Ectodermal cell (in vitro differentiated cells): ENCODE measurements at regions not wholly inside any gene's neighbourhood (a gene's known extent, or its start where the extent isn't known, plus 50 kb on each side); places are given as distances from the start of the nearest gene placed in this dataset.

Source experiments
- H3K27ac ChIP-seq: 2 replicates; pipeline ENCODE4 v1.7.0; 2013; ENCODE audit warnings: mild to moderate bottlenecking, low read depth, low read length; ENCODE audit not compliant: insufficient read depth, poor library complexity, severe bottlenecking
- H3K27me3 ChIP-seq: 2 replicates; pipeline ENCODE4 v1.7.0; 2013; ENCODE audit warnings: mild to moderate bottlenecking, low read length; ENCODE audit not compliant: insufficient read depth, control insufficient read depth, poor library complexity, severe bottlenecking
- H3K36me3 ChIP-seq: one replicate; pipeline ENCODE4 v1.7.0; 2013; ENCODE audit warnings: low read length; ENCODE audit not compliant: control insufficient read depth, insufficient read depth
- H3K4me1 ChIP-seq: one replicate; pipeline ENCODE4 v1.7.0; 2013; ENCODE audit warnings: low read length; ENCODE audit not compliant: control insufficient read depth, insufficient read depth
- H3K4me3 ChIP-seq: 2 replicates; pipeline ENCODE4 v1.7.0; 2013; ENCODE audit warnings: low read depth, low read length, control low read depth; ENCODE audit not compliant: insufficient read depth
- H3K9me3 ChIP-seq: 2 replicates; pipeline ENCODE4 v1.7.0; 2013; ENCODE audit warnings: mild to moderate bottlenecking, low read length, moderate library complexity; ENCODE audit not compliant: control insufficient read depth
- WGBS, 2 experiments: methylation state at CpG; one replicate each; pipeline ENCODE4 v1.1.7; 2013; ENCODE audit warnings: missing lambda C conversion rate in 2 of 2; 5-methylcytosine and 5-hydroxymethylcytosine counted together

GRCh38 chr13:64992314-64992713 lies 2237.8 kb downstream of the PCDH9 start:
- Histone ChIP-seq H3K9me3 (no peaks in the 10 kb centered on the region), H3K4me1 (no peaks in the 10 kb centered on the region), H3K36me3 (no peaks in the 10 kb centered on the region), H3K27me3 (no peaks in the 10 kb centered on the region), H3K4me3 (no peak overlapping the region), H3K27ac (no peak overlapping the region)
- 100% methylated on average over 1 of the region's 2 CpGs; no CpG with 5 or more reads in 1 of the 2 experiments for WGBS, 2 experiments

- Histone ChIP-seq H3K27ac (no peak overlapping the region), H3K4me1 (no peaks in the 10 kb centered on the region), H3K27me3 (no peaks in the 10 kb centered on the region), H3K9me3 (no peaks in the 10 kb centered on the region), H3K4me3 (no peak overlapping the region), H3K36me3 (no peaks in the 10 kb centered on the region)
- WGBS, 2 experiments = 98 to 100% methylated on average over 2 to 4 of the region's 5 CpGs
These were observed 2245.1 kb downstream of the PCDH9 start for GRCh38 chr13:64985075-64985474.

GRCh38 chr13:64962404-64962803 lies 2267.7 kb downstream of the PCDH9 start:
- H3K4me1 ChIP-seq = no peaks in the 10 kb centered on the region
- H3K9me3 ChIP-seq = no peaks in the 10 kb centered on the region
- no peaks in the 10 kb centered on the region for H3K27me3 ChIP-seq
- no peaks in the 10 kb centered on the region for H3K36me3 ChIP-seq
- 94 to 96% methylated on average over 1 of the region's 1 CpG for WGBS, 2 experiments
- H3K27ac ChIP-seq = no peak overlapping the region
- H3K4me3 ChIP-seq = no peak overlapping the region

- Histone ChIP-seq H3K27me3 (no peaks in the 10 kb centered on the region), H3K4me1 (no peaks in the 10 kb centered on the region), H3K36me3 (no peaks in the 10 kb centered on the region), H3K27ac (no peak overlapping the region), H3K4me3 (no peak overlapping the region), H3K9me3 (no peaks in the 10 kb centered on the region)
- 98% methylated on average over 12 to 13 of the region's 15 CpGs for WGBS, 2 experiments
These were observed 2270.9 kb downstream of the PCDH9 start for GRCh38 chr13:64959276-64959675.

GRCh38 chr13:64958106-64958505 lies 2272.0 kb downstream of the PCDH9 start:
- H3K9me3 ChIP-seq = no peaks in the 10 kb centered on the region
- no peak overlapping the region for H3K27ac ChIP-seq
- H3K27me3 ChIP-seq = no peaks in the 10 kb centered on the region
- no peak overlapping the region for H3K4me3 ChIP-seq
- no peaks in the 10 kb centered on the region for H3K36me3 ChIP-seq
- WGBS, 2 experiments = 96 to 97% methylated on average over 16 of the region's 16 CpGs
- H3K4me1 ChIP-seq = no peaks in the 10 kb centered on the region

GRCh38 chr13:64938660-64939059 lies 2291.5 kb downstream of the PCDH9 start:
- H3K9me3 ChIP-seq = no peaks in the 10 kb centered on the region
- no peaks in the 10 kb centered on the region for H3K4me1 ChIP-seq
- no peak overlapping the region for H3K4me3 ChIP-seq
- WGBS, 2 experiments = 96 to 97% methylated on average over 4 to 5 of the region's 5 CpGs
- H3K27me3 ChIP-seq = no peaks in the 10 kb centered on the region
- H3K36me3 ChIP-seq = no peaks in the 10 kb centered on the region
- no peak overlapping the region for H3K27ac ChIP-seq

GRCh38 chr13:64937302-64937701 lies 2292.8 kb downstream of the PCDH9 start:
- no peaks in the 10 kb centered on the region for H3K9me3 ChIP-seq
- 94% methylated on average over 1 of the region's 1 CpG; no CpG with 5 or more reads in 1 of the 2 experiments for WGBS, 2 experiments
- H3K27me3 ChIP-seq = no peaks in the 10 kb centered on the region
- no peak overlapping the region for H3K27ac ChIP-seq
- no peaks in the 10 kb centered on the region for H3K4me1 ChIP-seq
- no peak overlapping the region for H3K4me3 ChIP-seq
- no peaks in the 10 kb centered on the region for H3K36me3 ChIP-seq

- no peak overlapping the region for H3K27ac ChIP-seq
- H3K27me3 ChIP-seq = no peaks in the 10 kb centered on the region
- no peaks in the 10 kb centered on the region for H3K4me1 ChIP-seq
- no peak overlapping the region for H3K4me3 ChIP-seq
- H3K9me3 ChIP-seq = no peaks in the 10 kb centered on the region
- no CpG with 5 or more reads among the region's 2 CpGs for WGBS, 2 experiments
- no peaks in the 10 kb centered on the region for H3K36me3 ChIP-seq
These were observed 2293.3 kb downstream of the PCDH9 start for GRCh38 chr13:64936879-64937278.

- H3K27me3 ChIP-seq = no peaks in the 10 kb centered on the region
- H3K4me1 ChIP-seq = no peaks in the 10 kb centered on the region
- H3K9me3 ChIP-seq = no peaks in the 10 kb centered on the region
- no peaks in the 10 kb centered on the region for H3K36me3 ChIP-seq
- H3K27ac ChIP-seq = no peak overlapping the region
- no peak overlapping the region for H3K4me3 ChIP-seq
These were observed 2294.7 kb downstream of the PCDH9 start for GRCh38 chr13:64935441-64935840.

- WGBS, 2 experiments = 94 to 98% methylated on average over 3 to 4 of the region's 5 CpGs
- no peaks in the 10 kb centered on the region for H3K9me3 ChIP-seq
- H3K4me1 ChIP-seq = no peaks in the 10 kb centered on the region
- no peak overlapping the region for H3K4me3 ChIP-seq
- H3K27me3 ChIP-seq = no peaks in the 10 kb centered on the region
- H3K27ac ChIP-seq = no peak overlapping the region
- no peaks in the 10 kb centered on the region for H3K36me3 ChIP-seq
These were observed 2295.4 kb downstream of the PCDH9 start for GRCh38 chr13:64934569-64935362.
